GM18861 (cell line): ENCODE measurements at regions not wholly inside any gene's neighbourhood (a gene's known extent, or its start where the extent isn't known, plus 50 kb on each side); places are given as distances from the start of the nearest gene placed in this dataset.
"Not testable (repeated sequence)": the region's sequence is repeated elsewhere in the genome, so short reads cannot be mapped to it uniquely, and the experiment has no call there.

Experiments used
- ATAC-seq: cut with Tn5 transposase; IDR thresholded peaks from one replicate; pipeline ENCODE4 v1.9.1; 2021; ENCODE audit not compliant: unreplicated experiment

- ATAC-seq: no peak
Observed at GRCh38 chr5:87756951-87757350, 344.2 kb upstream of the CCNH start.

DNA sequence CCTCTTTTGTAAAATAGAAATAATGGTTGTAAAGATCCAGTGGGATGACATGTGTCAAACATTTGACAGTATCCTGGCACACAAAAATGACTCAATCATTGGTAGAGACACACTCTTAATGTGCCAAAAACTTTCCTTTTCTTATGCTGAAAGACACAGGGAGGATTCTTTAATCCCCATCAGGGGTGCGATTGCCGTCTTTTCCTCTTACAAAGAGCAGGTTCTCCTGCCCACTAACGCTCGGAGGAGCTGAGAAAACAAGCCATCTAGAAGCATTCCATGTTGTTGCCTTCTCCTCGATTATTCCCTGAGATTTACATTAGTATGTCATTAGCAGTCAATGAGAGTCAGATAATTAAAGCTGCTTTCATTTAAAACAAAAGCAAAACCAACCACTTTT is 342.6 kb upstream of the CCNH start:
- no peak for ATAC-seq

- ATAC-seq: no peak
Observed at GRCh38 chr5:87754009-87754757, 341.5 kb upstream of the CCNH start.

GRCh38 chr5:87752362-87752761 is 339.6 kb upstream of the CCNH start:
- no peak for ATAC-seq

DNA sequence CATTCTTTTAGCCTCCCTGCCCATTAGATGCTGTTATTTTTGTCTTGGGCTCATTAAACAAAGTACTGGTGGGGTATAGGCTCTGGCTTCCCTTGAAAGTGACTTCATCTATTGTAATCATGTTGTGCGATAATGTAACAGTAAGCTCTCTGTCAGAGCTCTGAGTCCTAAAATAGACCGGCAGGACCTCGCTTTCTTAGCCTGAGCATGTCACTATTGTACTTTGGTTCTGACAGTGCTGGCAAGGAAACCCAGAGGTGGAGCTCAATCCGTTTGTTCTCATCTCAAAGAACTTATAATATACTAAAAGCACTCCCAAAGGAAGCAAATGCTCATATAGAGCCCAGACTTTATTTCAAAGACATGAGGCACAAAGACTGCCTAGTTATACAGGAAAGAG is 339.1 kb upstream of the CCNH start:
- ATAC-seq: no peak

GRCh38 chr5:87746891-87747377 is 334.2 kb upstream of the CCNH start:
- ATAC-seq: no peak

DNA sequence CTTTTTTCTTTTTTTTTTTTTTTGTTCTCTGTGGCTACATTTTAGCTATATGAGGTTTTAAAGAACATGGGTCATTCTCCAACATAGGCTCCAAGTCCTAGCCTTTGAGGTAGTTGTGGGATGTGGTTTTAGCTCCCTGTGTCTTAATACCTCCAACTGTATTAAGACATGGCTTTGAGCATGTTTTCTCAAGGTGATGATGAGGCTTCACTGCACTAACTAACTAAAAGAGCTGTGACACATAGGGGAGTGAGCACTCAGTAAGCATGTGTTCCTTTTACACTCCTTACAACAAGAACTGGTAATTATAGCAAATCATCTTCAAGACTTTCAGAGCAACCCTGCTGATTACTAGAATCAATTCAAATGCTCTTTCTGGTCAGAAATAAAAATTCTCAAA is 333.6 kb upstream of the CCNH start:
- no peak for ATAC-seq

DNA sequence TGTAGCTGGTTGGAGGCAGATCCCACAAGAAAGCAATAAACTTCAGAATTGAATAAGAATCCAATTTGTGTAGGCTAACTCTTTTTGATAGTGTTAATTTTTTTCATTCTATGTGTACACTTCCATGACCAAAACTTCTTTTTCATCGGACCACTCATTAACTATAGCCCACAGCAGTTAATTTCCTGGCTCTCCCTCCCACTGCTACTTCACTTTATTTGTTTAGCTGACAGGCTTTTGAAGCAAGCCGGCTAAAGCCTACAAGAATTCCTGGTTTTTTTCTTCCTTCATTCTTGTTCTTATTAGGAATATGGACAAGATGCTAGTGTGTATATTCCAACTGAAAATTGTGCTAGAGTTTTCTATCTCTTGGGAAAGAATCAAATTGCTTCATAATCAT is 329.2 kb upstream of the CCNH start:
- ATAC-seq: no peak

GRCh38 chr5:87735923-87736322 is 323.2 kb upstream of the CCNH start:
- no peak for ATAC-seq

- ATAC-seq: no peak
Observed at GRCh38 chr5:87733897-87734296, 321.2 kb upstream of the CCNH start.

DNA sequence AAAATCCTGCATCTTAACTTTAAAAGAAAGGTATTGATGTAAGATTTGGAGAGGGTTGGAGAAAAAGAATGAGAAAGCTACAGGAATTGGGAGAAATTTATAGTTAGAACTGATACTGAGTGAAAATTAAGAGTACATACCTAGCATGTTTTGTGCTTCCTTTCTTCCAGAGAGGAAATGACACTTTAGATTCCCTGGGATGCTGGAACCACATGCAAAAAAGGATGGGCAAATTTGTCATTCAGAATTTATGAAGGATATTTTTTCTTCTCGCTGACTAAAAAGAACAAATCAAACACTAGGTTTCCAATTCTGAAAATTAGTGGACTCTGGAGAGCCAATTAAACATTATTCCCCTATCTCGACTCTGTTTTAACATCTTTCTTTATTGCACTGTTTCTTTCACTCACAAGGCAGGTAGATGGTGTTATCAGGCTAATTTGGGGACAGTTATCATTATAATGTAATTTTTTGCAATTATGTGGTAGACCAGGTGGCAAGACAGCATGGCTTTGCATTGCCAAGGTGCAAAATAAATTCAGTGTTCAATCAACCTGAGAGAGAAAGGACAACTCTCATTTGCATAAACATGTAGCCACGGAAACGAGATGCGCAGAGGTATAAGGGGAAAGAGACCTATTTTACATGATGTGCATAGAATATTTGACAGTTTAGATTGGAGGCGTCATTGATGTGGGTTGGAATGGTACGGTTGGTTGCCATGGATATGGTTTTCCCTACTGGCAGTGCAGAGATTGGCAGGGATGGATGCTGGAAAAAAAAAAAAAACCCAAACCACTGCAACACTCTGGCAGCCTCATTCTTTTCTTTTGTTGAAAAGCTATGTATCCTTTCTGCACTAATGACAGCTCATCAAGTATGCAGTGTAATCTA is 320.4 kb upstream of the CCNH start:
- ATAC-seq: no peak

- no peak for ATAC-seq
Observed at GRCh38 chr5:87729781-87730180, 317.1 kb upstream of the CCNH start.

GRCh38 chr5:87722286-87722685 is 309.6 kb upstream of the CCNH start:
- no peak for ATAC-seq

GRCh38 chr5:87718224-87718925 is 305.6 kb upstream of the CCNH start:
- not testable (repeated sequence) for ATAC-seq

- ATAC-seq: no peak
Observed at GRCh38 chr5:87717761-87718160, 305.0 kb upstream of the CCNH start.

GRCh38 chr5:87705876-87706275 is 293.1 kb upstream of the CCNH start:
- ATAC-seq: no peak

DNA sequence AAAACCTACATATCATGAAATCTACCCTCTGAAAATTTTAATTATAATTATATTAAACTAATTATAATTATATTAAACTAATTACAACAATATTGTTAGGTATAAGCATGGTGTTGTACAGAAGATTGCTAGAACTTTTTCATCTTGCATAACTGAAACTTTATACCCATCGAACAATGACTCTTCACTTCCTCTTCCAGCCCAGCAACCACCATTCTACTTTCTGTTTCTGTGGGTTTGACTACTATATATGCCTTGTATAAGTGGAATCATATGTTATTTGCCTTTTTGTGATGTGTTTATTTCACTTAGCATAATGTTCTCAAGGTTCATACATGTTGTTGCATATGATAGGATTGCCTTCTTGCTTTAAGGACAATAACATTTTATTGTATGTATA is 274.2 kb upstream of the CCNH start:
- peak; percentile 73 for ATAC-seq

DNA sequence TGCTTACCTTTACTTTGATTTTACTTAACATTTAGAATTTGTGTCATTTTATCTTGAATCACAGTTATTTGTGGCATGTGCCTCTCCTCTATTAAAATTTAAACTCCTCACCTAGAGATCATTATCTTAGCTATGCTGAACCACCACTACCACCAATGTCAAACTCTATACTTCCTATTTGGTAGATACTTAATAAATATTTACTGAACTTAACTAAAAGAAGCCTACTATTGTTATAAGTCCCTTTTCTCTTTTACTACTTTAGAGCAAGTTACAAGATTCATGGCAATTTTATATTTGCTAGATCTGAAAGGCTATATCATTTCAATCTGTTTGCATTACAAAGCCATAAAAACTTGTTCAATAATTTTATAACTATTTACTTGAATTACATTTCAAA is 273.3 kb upstream of the CCNH start:
- no peak for ATAC-seq

GRCh38 chr5:87674235-87674634 is 261.5 kb upstream of the CCNH start:
- no peak for ATAC-seq

GRCh38 chr5:87671146-87671545 is 258.4 kb upstream of the CCNH start:
- no peak for ATAC-seq

- no peak for ATAC-seq
Observed at GRCh38 chr5:87665166-87665565, 252.4 kb upstream of the CCNH start.
